ENCODE measurements at regions not wholly inside any gene's neighbourhood (a gene's known extent, or its start where the extent isn't known, plus 50 kb on each side); places are given as distances from the start of the nearest gene placed in this dataset.

DNA sequence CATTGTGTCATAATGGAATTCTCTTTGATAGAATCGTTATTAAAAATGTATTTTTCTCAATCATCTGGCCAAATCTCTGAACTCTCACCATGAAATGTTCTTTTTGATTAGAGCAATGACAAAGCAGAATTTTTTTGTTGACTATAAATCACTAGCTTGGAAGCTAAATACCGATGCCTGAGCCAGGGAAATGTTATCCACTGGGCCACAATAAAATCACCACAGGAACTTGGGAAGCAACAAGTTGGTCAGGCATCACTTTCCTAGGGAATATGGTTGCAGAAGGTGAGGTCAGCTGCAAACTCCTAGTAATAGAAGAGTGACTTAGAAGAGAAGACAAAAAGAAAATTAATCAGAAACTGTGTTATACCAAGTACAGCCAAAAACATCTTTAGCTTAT, 60.6 kb upstream of the CFAP47 start:
- no peak for TF ChIP-seq CHD1 (IDR thresholded peaks at IDR 0.05; ENCODE audit: low read depth, low read length)
- no peak for TF ChIP-seq YBX1 (IDR thresholded peaks at IDR 0.05)
- no peak for TF ChIP-seq SUZ12 (IDR thresholded peaks at IDR 0.05; ENCODE audit: unreplicated experiment)
- TF ChIP-seq SMARCA5 (IDR thresholded peaks at IDR 0.05): no peak
- in situ Hi-C loops (cut with MboI) (no loop called here), intact Hi-C loops (cut with micrococcal nuclease; ENCODE audit: unreplicated experiment) (no loop called here)
- Histone ChIP-seq H3K79me2 (ENCODE audit: control insufficient read depth, insufficient read depth, low read length) (no peaks in the 10 kb centered on the region), H3K4me3 (no peak overlapping the region), H3K4me1 (ENCODE audit: control insufficient read depth, insufficient read depth, low read length) (no peaks in the 10 kb centered on the region), H3K4me2 (ENCODE audit: control insufficient read depth, insufficient read depth) (no peak overlapping the region), H3K27ac (ENCODE audit: control insufficient read depth, insufficient read depth) (no peak overlapping the region), H3K27me3 (replicated peaks in 1 of 2; ENCODE audit: control insufficient read depth in 2 of 2, insufficient read depth in 2 of 2, low read length in 1 of 2) (no peaks in the 10 kb centered on the region), H4K20me1 (ENCODE audit: control insufficient read depth, insufficient read depth) (no peaks in the 10 kb centered on the region), H3K9ac (ENCODE audit: control insufficient read depth, insufficient read depth, low read length) (no peak overlapping the region), H2AFZ (ENCODE audit: control insufficient read depth, low read depth, low read length) (no peak overlapping the region), H3K9me3 (replicated peaks; ENCODE audit: control insufficient read depth, insufficient read depth, low read length) (no peaks in the 10 kb centered on the region), H3K36me3 (ENCODE audit: control insufficient read depth in 2 of 2, insufficient read depth in 2 of 2, low read length in 1 of 2) (no peaks in the 10 kb centered on the region)
- ChIA-PET POLR2A (no interaction called here), RAD21 (ENCODE audit: unreplicated experiment) (no interaction called here), SMC1A (ENCODE audit: uncharacterized antibody, unreplicated experiment) (interaction anchor here (0.6 to 1.1 kb wide), 2 partner anchors 212 to 298 kb away, joined by 3 read pairs; no protein-coding TSS in a partner anchor), CTCF (interaction anchor here (1.2 kb wide), 1 partner anchor 478 kb away, joined by 3 read pairs; no protein-coding TSS in a partner anchor)
- BruUV-seq (replicated peaks): no TSS peak
- ATAC-seq (no peak), DNase-seq (ENCODE audit: low read depth, low spot score) (no peak), FAIRE-seq (no peak)
- 2% methylated on average over 2 of the region's 2 CpGs for WGBS (ENCODE audit: insufficient coverage, insufficient replicate concordance, low lambda C conversion rate, missing lambda C conversion rate)

DNA sequence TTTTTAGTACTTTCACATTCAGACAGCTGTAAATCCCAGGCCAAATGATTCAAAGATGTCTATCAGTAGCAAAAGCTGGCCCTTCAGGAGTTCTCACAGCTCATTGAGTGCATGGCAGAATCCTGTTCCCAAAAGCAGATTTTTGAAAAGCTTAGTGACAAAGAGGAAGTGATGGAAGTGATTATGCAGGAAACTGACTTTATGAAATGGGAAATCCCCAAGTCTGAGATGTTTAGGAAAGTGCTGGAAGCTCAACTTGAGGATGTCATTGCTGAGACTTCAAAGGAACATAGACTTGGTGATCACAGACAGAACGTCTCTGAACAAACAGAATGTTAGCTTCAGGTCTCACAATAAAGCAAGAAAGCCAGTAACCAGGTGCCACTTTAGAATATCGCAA, 51.0 kb upstream of the CFAP47 start:
- H3K4me1 ChIP-seq (ENCODE audit: control insufficient read depth, insufficient read depth, low read length): no peaks in the 10 kb centered on the region
- POLR2A ChIA-PET: no interaction called here
- FAIRE-seq: no peak

More for the DNA sequence above, 51.0 kb upstream of the CFAP47 start:
- intact Hi-C loops (cut with micrococcal nuclease; ENCODE audit: unreplicated experiment): no loop called here
- Histone ChIP-seq H3K79me2 (ENCODE audit: control insufficient read depth, insufficient read depth, low read length) (no peaks in the 10 kb centered on the region), H3K4me2 (ENCODE audit: control insufficient read depth, insufficient read depth) (no peak overlapping the region), H3K9me3 (replicated peaks; ENCODE audit: control insufficient read depth, insufficient read depth, low read length) (no peaks in the 10 kb centered on the region), H2AFZ (ENCODE audit: control insufficient read depth, low read depth, low read length) (no peak overlapping the region), H3K27ac (ENCODE audit: control insufficient read depth, insufficient read depth) (no peak overlapping the region), H3K9ac (ENCODE audit: control insufficient read depth, insufficient read depth, low read length) (no peak overlapping the region), H3K4me3 (no peak overlapping the region), H3K27me3 (replicated peaks in 1 of 2; ENCODE audit: control insufficient read depth in 2 of 2, insufficient read depth in 2 of 2, low read length in 1 of 2) (no peaks in the 10 kb centered on the region), H4K20me1 (ENCODE audit: control insufficient read depth, insufficient read depth) (no peaks in the 10 kb centered on the region), H3K36me3 (ENCODE audit: control insufficient read depth in 2 of 2, insufficient read depth in 2 of 2, low read length in 1 of 2) (no peaks in the 10 kb centered on the region)
- TF ChIP-seq, protein P1, sequence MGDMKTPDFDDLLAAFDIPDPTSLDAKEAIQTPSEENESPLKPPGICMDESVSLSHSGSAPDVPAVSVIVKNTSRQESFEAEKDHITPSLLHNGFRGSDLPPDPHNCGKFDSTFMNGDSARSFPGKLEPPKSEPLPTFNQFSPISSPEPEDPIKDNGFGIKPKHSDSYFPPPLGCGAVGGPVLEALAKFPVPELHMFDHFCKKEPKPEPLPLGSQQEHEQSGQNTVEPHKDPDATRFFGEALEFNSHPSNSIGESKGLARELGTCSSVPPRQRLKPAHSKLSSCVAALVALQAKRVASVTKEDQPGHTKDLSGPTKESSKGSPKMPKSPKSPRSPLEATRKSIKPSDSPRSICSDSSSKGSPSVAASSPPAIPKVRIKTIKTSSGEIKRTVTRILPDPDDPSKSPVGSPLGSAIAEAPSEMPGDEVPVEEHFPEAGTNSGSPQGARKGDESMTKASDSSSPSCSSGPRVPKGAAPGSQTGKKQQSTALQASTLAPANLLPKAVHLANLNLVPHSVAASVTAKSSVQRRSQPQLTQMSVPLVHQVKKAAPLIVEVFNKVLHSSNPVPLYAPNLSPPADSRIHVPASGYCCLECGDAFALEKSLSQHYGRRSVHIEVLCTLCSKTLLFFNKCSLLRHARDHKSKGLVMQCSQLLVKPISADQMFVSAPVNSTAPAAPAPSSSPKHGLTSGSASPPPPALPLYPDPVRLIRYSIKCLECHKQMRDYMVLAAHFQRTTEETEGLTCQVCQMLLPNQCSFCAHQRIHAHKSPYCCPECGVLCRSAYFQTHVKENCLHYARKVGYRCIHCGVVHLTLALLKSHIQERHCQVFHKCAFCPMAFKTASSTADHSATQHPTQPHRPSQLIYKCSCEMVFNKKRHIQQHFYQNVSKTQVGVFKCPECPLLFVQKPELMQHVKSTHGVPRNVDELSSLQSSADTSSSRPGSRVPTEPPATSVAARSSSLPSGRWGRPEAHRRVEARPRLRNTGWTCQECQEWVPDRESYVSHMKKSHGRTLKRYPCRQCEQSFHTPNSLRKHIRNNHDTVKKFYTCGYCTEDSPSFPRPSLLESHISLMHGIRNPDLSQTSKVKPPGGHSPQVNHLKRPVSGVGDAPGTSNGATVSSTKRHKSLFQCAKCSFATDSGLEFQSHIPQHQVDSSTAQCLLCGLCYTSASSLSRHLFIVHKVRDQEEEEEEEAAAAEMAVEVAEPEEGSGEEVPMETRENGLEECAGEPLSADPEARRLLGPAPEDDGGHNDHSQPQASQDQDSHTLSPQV (IDR thresholded peaks at IDR 0.05): no peak
- TF ChIP-seq MXI1 (IDR thresholded peaks at IDR 0.05; ENCODE audit: low read depth, low read length) (no peak), IKZF2 (IDR thresholded peaks at IDR 0.05) (no peak), MEF2B (IDR thresholded peaks at IDR 0.05; ENCODE audit: partially characterized antibody, poor library complexity, severe bottlenecking) (no peak), BRCA1 (IDR thresholded peaks at IDR 0.05; ENCODE audit: low read depth, low read length) (no peak), TCF12 (IDR thresholded peaks at IDR 0.05; ENCODE audit: low read depth, low read length) (no peak), NR2C2 (IDR thresholded peaks at IDR 0.05; ENCODE audit: borderline replicate concordance, control insufficient read depth, insufficient read length, low read depth) (no peak)
- TF ChIP-seq, protein P2, sequence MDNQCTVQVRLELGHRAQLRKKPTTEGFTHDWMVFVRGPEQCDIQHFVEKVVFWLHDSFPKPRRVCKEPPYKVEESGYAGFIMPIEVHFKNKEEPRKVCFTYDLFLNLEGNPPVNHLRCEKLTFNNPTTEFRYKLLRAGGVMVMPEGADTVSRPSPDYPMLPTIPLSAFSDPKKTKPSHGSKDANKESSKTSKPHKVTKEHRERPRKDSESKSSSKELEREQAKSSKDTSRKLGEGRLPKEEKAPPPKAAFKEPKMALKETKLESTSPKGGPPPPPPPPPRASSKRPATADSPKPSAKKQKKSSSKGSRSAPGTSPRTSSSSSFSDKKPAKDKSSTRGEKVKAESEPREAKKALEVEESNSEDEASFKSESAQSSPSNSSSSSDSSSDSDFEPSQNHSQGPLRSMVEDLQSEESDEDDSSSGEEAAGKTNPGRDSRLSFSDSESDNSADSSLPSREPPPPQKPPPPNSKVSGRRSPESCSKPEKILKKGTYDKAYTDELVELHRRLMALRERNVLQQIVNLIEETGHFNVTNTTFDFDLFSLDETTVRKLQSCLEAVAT (IDR thresholded peaks at IDR 0.05): no peak
- 0% methylated on average over 2 of the region's 2 CpGs for WGBS (ENCODE audit: insufficient coverage, insufficient replicate concordance, low lambda C conversion rate, missing lambda C conversion rate)
- ATAC-seq (no peak), DNase-seq (ENCODE audit: low read depth, low spot score) (no peak)
- in situ Hi-C loops (cut with MboI): no loop called here
- SMC1A ChIA-PET (ENCODE audit: uncharacterized antibody, unreplicated experiment): interaction anchor here (0.7 to 0.9 kb wide), 2 partner anchors 74 to 487 kb away, joined by 3 read pairs; no protein-coding TSS in a partner anchor
- RAD21 ChIA-PET (ENCODE audit: unreplicated experiment): no interaction called here
- BruUV-seq (replicated peaks): no TSS peak
- CTCF ChIA-PET: interaction anchor here (1.2 kb wide), 1 partner anchor 21 kb away, joined by 3 read pairs; no protein-coding TSS in a partner anchor

Data from GM12878 (cell line).